ENCODE measurements at regions not wholly inside any gene's neighbourhood (a gene's known extent, or its start where the extent isn't known, plus 50 kb on each side); places are given as distances from the start of the nearest gene placed in this dataset.
"Not testable (repeated sequence)": the region's sequence is repeated elsewhere in the genome, so short reads cannot be mapped to it uniquely, and the experiment has no call there.

- CTCF ChIA-PET: no interaction called here
- POLR2A ChIA-PET (ENCODE audit: unreplicated experiment): no interaction called here
- H2AFZ ChIP-seq: no peak overlapping the region
Measured at GRCh38 chr5:9761706-9762105, 131.6 kb upstream of the TAS2R1 start.

GRCh38 chr5:9752670-9753069 is 122.5 kb upstream of the TAS2R1 start:
- H3K27me3 ChIP-seq (ENCODE audit: insufficient read depth, low read depth); H3K4me2 ChIP-seq; H3K79me2 ChIP-seq (ENCODE audit: low read depth); POLR2A ChIA-PET (ENCODE audit: unreplicated experiment); H2AFZ ChIP-seq; H3K36me3 ChIP-seq (ENCODE audit: low read depth); H3K4me1 ChIP-seq (replicated peaks; ENCODE audit: insufficient read depth); BruUV-seq (replicated peaks); H3K27ac ChIP-seq; intact Hi-C loops (cut with micrococcal nuclease; ENCODE audit: unreplicated experiment); H4K20me1 ChIP-seq (ENCODE audit: insufficient read depth); H3K9me3 ChIP-seq (ENCODE audit: insufficient read depth, low read depth); H3F3A ChIP-seq (ENCODE audit: insufficient read depth, low read depth); CTCF ChIA-PET; DNase-seq; H3K9me2 ChIP-seq (ENCODE audit: insufficient read depth); H3K4me3 ChIP-seq: not testable (repeated sequence)

More at GRCh38 chr5:9761706-9762105, 131.6 kb upstream of the TAS2R1 start:
- Histone ChIP-seq H3K79me2 (ENCODE audit: low read depth) (no peaks in the 10 kb centered on the region), H3K4me1 (replicated peaks; ENCODE audit: insufficient read depth) (peaks cover 11% of the 10 kb centered on the region), H3K36me3 (ENCODE audit: low read depth) (no peaks in the 10 kb centered on the region), H4K20me1 (ENCODE audit: insufficient read depth) (no peaks in the 10 kb centered on the region), H3K4me3 (no peak overlapping the region), H3K4me2 (no peak overlapping the region), H3K9me2 (ENCODE audit: insufficient read depth) (no peaks in the 10 kb centered on the region), H3K27me3 (ENCODE audit: insufficient read depth, low read depth) (no peaks in the 10 kb centered on the region), H3F3A (ENCODE audit: insufficient read depth, low read depth) (no peaks in the 10 kb centered on the region), H3K9me3 (ENCODE audit: insufficient read depth, low read depth) (no peaks in the 10 kb centered on the region), H3K27ac (no peak overlapping the region)
- no TSS peak for BruUV-seq (replicated peaks)
- intact Hi-C loops (cut with micrococcal nuclease; ENCODE audit: unreplicated experiment): no loop called here
- TF ChIP-seq EZH2 (IDR thresholded peaks at IDR 0.05; ENCODE audit: low read depth): no peak
- TF ChIP-seq CTCF (conservative IDR thresholded peaks at IDR 0.05): no peak
- DNase-seq: peak in 1 of 2 experiments; percentile 16

GRCh38 chr5:9743507-9743906 is 113.4 kb upstream of the TAS2R1 start:
- Histone ChIP-seq H3K9me2 (ENCODE audit: insufficient read depth) (no peaks in the 10 kb centered on the region; the same call in 1 of the 2 replicates), H3K4me3 (no peak overlapping the region), H4K20me1 (ENCODE audit: insufficient read depth) (no peaks in the 10 kb centered on the region), H2AFZ (no peak overlapping the region), H3K4me2 (no peak overlapping the region), H3K4me1 (replicated peaks; ENCODE audit: insufficient read depth) (no peaks in the 10 kb centered on the region), H3K27me3 (ENCODE audit: insufficient read depth, low read depth) (no peaks in the 10 kb centered on the region), H3K79me2 (ENCODE audit: low read depth) (no peaks in the 10 kb centered on the region), H3F3A (ENCODE audit: insufficient read depth, low read depth) (no peaks in the 10 kb centered on the region), H3K9me3 (ENCODE audit: insufficient read depth, low read depth) (no peaks in the 10 kb centered on the region), H3K36me3 (ENCODE audit: low read depth) (no peaks in the 10 kb centered on the region), H3K27ac (no peak overlapping the region)
- CTCF ChIA-PET: no interaction called here
- no peak for TF ChIP-seq CTCF (conservative IDR thresholded peaks at IDR 0.05)
- TF ChIP-seq EZH2 (IDR thresholded peaks at IDR 0.05; ENCODE audit: low read depth): no peak
- BruUV-seq (replicated peaks): no TSS peak
- POLR2A ChIA-PET (ENCODE audit: unreplicated experiment): no interaction called here
- DNase-seq: no peak
- intact Hi-C loops (cut with micrococcal nuclease; ENCODE audit: unreplicated experiment): no loop called here

GRCh38 chr5:9742848-9743247 is 112.7 kb upstream of the TAS2R1 start:
- Histone ChIP-seq H3K36me3 (ENCODE audit: low read depth) (no peaks in the 10 kb centered on the region), H4K20me1 (ENCODE audit: insufficient read depth) (no peaks in the 10 kb centered on the region), H2AFZ (no peak overlapping the region), H3K4me1 (replicated peaks; ENCODE audit: insufficient read depth) (no peaks in the 10 kb centered on the region), H3K27me3 (ENCODE audit: insufficient read depth, low read depth) (no peaks in the 10 kb centered on the region), H3K4me2 (no peak overlapping the region), H3K9me3 (ENCODE audit: insufficient read depth, low read depth) (no peaks in the 10 kb centered on the region), H3K9me2 (ENCODE audit: insufficient read depth) (no peaks in the 10 kb centered on the region; the same call in 1 of the 2 replicates), H3K27ac (no peak overlapping the region), H3F3A (ENCODE audit: insufficient read depth, low read depth) (no peaks in the 10 kb centered on the region), H3K4me3 (no peak overlapping the region), H3K79me2 (ENCODE audit: low read depth) (no peaks in the 10 kb centered on the region)
- TF ChIP-seq EZH2 (IDR thresholded peaks at IDR 0.05; ENCODE audit: low read depth) (no peak), CTCF (conservative IDR thresholded peaks at IDR 0.05) (no peak)
- no peak for DNase-seq
- ChIA-PET POLR2A (ENCODE audit: unreplicated experiment) (no interaction called here), CTCF (no interaction called here)
- BruUV-seq (replicated peaks): no TSS peak
- intact Hi-C loops (cut with micrococcal nuclease; ENCODE audit: unreplicated experiment): no loop called here
